Stimulated activated CD8-positive, alpha-beta memory T cell treated with anti-CD3 and anti-CD28 coated beads, Interleukin-12 subunit alpha, Interleukin-12 subunit beta, amount 100 ng/mL, for 24 hours (primary cell): ENCODE measurements at regions not wholly inside any gene's neighbourhood (a gene's known extent, or its start where the extent isn't known, plus 50 kb on each side); places are given as distances from the start of the nearest gene placed in this dataset.
"Not testable (repeated sequence)": the region's sequence is repeated elsewhere in the genome, so short reads cannot be mapped to it uniquely, and the experiment has no call there.

Experiments used
- DNase-seq: peaks from one replicate; pipeline ENCODE4 v3.0.0-alpha.2; 2020; ENCODE audit errors: extremely low read depth

GRCh38 chr9:85077944-85078343 is 408.4 kb downstream of the NTRK2 start:
- no peak for DNase-seq

- DNase-seq = not testable (repeated sequence)
Measured at GRCh38 chr9:85077146-85077545, 407.6 kb downstream of the NTRK2 start.
